Stimulated activated CD4-positive, alpha-beta T cell treated with anti-CD3 and anti-CD28 coated beads, TNF-alpha, amount 100 ng/mL, for 4 hours (primary cell): ENCODE measurements at regions not wholly inside any gene's neighbourhood (a gene's known extent, or its start where the extent isn't known, plus 50 kb on each side); places are given as distances from the start of the nearest gene placed in this dataset.
"Not testable (repeated sequence)": the region's sequence is repeated elsewhere in the genome, so short reads cannot be mapped to it uniquely, and the experiment has no call there.

Experiments used
- DNase-seq, 3 experiments: peaks; one replicate each; pipeline ENCODE4 v3.0.0-alpha.2; 2020; ENCODE audit warnings: low read depth in 3 of 3

DNA sequence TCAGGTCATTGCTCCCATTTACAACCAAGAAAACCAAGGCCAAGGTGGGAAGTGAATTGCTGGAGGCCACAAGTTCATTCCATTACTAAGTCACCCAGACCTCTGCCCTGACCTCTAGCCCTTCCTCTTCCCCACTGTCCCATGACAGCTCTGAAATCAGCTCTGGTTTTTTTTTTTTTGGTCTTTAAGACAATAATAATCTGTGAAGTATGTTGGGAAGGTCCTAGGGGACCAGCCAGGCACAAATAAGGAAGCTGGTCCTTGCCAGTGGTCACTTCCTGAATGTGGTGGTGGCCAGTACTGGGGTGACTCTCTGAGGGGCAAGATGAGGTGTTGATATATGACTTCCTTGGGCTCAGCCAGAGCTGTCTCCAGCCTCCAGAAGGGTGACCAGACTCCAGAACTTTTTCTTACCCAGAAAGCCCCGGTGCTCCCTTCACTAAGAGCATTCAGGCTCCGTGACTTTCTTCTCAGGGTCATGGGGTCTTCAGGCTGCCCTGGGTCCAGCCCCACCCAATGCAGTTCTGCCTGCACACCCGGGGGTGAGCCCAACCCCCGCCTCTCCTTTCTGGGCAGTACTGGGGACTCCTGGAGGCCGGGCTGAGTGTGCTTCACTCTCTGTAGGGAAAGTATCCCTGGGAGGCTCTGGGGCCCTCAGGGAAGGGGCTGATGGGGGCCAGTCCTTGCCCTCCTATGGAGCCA is 159.6 kb downstream of the PTPRU start:
- DNase-seq, result no peak

DNA sequence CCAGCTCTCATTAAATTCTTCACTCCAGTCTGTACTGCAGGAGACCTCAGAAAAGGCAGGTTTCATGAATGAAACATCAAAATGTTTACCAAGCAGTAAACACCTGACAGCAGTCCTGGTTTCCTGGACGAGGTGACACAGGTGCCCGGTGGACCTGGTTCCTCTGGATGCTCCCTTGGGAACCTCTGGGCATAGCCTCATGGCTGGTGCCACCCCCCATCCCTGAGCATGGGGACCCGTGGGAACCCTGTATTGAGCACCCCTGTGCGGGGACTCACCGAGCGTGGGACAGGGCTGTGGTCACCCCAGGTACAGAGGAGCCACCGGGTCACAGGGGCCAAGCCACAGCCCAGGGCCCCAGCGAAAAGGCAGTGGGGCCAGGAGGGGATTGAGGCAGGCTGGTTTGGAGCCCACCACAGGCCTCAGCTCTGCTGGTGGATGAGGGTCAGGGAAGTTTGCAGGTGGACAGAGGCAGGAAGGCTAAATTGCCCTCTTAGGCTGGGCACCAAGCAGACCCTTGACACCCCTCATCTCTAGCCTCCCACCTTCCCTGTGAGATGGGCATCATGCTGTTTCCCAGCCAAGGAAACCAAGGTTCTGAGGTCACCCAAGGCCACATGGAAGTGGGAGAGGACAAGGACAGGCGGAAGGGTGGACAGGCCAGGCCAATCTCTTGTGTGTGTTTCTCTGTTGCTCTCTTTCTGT is 158.4 kb downstream of the PTPRU start:
- no peak for DNase-seq

DNA sequence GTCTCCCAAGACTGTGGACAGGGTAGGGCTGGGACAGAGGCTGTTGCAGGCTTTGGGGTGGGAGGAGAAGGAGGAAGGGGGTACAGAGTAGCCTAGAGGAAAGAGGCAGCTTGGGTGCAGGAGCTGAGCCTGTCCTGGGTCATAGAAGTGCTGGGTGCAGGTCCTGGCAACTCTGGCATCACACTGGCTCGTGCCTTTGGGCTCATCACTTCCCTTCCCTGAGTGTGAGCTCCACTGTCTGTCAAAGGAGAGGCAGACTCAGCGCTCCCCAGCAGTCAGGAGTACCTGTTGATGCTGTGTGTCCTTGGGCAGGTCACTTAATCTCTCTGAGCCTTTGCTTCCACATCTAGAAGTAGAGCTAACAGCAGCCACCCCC is 157.1 kb downstream of the PTPRU start:
- DNase-seq, result no peak

DNA sequence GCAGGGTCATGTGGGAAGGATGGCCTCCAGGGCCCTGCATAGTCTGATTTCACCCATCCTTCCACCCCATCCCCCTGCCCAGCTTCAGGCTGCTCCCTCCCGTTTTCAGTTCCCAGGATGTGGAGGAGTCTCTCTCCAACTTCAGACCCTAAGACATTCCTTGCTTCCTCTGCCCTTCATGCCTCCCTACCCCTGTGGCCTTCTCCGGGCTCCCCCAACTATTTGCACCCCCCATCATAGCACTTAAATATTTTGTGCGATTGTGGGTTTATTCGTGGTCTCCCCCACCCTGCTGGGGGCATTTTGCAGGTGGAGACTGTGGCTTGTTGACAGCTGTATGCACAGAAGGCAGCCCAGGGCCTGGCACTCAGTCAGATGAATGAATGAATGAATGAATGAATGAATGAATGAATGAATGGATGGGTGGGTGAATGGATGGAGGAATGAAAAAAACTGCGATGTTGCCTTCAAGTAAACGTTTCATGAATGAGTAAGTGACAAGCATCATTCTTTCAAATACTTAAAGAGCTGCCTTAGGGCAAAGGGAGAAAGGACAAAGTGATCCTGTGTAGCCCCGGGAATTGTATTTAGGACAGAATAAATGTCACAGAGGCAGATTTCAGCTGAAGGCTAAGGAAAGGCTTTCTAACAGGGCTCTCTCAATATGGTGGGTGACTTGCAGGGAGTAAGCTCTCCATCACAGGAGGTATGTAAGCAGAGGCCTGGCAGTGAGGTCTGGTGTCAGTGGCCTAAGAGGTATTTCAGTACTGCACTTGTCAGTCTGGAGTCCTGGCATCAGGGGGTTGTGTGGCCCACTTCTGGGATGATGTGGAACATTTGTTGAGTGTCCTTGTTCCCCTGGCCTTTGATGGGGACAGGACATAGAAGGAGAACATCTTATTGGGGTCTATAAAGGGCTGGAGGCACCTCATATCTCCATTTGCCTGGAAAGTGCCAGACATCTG is 156.4 kb downstream of the PTPRU start:
- no peak for DNase-seq

DNA sequence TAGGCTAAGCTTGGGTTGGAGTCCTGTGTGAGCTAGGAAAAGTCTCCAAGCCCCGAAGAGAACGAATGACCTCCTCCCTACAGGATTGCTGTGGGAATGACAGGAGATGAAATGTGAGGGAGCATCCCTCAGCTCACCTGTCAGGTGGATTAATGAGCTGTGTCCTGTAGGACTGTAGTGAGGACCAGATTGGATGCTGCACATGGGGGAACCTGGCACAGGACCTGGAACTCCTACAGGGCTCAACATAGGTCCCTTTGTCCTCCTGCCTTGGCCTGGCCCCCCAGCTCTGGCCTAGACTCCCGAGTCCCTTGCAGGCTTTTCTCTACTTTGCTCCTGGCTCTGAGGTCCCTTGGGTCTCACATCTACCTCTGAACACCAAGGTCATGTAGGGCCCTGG is 155.7 kb downstream of the PTPRU start:
- no peak for DNase-seq

DNA sequence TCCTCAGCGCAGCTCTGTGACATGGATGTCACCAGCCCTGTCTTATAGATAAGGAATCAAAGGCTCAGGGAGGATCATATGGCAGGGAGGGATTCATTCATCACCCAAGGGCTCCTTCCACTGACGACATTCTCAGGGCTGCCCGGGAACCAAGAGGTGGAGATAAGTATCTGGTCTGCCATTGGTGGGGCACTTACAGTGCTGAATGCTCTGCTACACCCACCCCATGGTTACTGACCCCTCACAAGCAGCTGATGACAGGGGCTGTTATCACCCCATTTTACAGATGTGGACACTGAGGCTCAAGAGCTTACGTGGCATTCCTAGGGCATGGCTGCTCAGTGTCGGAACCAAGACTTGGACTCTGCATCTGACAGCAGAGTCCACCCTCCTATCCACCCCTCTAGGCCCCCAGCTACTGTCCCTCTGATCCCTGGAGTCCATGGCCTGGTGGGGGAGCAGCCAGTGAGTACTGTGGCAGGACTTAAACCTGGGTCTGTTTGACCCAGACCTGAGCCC is 155.1 kb downstream of the PTPRU start:
- DNase-seq, result no peak

DNA sequence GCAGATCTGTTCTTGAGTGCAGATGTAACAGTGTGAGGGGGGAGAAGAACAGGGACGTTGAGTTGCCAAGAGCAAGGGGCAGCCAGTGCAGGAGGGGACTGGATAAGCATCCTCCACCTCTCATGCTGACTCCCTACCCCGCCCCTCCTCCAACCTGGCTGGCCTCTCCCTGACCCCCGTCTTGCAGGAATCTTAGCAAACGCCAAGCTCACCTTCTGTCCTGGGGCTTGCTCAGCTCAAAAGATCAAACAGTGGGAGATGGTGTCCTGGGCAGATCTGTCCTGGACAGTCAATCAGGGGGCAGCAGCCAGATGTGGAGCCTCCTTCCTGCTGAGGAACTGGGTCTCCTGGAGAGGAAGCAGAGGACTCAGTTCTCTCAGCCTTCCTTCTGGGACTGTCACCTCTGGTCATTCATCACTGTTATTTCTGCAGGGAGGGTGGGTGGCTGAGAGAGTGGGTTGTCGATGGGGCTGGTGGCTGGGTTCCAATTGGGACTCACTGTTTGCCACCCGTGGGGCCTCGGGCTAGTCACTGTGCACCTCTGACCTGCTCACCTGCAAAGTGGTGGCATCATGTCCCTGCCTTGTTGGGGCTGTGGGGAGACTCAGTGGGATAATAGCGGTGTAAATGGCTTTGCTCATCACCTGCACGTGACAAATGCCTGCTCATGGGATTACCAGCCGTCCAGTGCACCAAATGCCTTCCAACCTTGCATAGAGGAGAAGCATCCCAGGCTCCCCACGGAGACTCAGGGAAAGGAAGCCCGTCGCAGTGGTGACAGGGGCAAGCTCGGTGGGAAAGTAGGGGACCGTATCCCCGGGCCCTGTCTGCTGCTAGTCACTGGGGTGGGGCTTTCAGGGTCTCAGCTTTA is 154.4 kb downstream of the PTPRU start:
- DNase-seq, result no peak

DNA sequence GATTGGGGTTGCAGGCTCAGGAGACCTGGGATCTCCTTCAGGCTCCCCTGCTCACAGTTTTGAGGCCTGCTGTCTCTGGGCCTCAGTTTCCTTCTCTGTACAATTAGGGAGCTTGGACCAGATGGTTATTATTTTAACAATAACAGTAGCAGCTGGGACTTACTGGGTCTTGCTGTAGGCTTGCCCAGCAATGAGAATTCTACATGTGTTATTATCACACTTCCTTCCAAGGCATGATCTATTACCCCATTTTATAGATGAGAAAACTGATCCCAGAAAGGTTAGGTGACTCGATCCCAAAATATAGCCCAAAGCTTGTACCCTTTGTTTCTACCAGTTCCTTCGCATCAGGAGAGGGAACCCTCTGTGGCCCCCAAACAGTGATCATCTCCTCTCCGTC is 153.8 kb downstream of the PTPRU start:
- DNase-seq, result no peak

DNA sequence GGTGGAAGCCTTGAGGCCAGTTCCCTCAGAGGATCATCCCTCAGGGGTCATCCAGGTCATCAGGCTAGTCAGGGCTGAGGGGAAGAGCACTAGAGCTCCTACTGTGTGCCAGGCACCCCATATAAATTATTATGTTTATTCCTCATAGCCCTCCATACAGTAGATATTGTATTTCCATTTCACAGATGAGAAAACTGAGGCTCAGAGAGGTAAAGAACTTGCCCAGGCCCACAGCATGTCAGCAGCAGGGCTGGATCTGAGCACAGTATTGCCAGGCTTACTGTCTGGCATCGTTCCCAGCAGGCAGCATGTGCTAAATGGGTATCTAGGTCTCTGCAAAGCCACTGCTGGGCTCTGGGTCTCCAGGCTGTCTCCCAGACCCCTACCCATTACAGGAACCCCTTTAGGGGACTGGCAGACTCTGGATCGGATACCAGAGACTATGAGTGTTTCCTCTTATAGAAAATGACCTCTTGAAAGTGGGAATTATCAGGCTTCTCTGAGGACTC is 153.3 kb downstream of the PTPRU start:
- no peak for DNase-seq

DNA sequence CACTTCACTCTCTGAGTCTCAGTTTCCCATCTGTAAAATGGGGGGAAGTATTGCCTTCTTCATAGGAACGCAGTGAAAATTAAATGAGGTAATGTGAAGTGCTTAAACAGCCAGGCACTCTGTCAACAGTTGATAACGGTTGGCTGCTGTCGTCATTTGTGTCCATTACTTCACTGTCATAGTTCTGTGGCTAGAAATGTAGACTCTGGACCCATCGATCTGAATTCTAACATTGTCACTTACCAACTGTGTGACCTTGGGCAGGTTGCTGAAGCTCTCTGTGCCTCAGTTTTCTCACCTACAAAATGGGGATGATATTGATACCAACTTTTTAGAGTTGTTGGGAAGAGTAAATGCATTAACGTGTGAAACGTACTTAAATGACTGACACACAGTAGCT is 152.6 kb downstream of the PTPRU start:
- DNase-seq, result no peak

DNA sequence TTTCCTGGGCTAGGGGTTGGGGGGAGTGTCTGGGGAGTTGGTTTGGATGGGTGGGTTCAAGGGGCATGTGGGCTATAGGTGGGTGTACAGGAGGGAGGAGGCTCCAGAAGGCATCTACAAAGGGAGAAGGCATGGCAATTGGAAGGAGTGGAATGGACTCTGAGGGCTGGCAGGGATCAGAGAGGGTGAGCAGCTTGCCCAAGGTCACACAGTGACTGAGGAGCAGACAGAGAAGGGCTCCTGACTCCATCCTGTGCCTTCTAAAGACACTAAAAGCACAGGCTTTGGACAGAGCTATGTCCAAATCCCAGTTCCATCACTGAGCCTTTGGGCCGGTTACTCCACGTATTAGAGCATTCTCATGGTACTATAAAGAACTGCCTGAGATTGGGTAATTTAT is 151.8 kb downstream of the PTPRU start:
- no peak for DNase-seq

DNA sequence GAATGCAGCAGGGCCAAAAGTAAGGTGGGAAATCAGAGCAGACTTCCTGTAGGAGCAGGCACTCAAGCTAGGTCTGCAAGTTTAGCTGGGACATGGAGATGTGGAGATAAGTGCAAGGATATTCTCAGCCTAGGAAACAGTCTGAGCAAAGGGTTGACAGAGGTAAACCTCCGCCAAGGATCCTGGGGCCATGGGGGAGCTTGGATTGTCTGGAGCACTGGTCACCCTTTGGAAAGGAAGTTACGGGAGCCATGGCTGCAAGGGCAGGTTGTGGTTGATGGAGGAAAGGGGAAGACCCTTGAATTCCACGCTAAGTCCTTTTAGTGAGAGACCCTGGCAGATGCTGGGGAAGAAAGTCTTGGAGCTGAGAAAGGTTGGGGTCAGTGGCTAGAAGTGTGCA is 150.9 kb downstream of the PTPRU start:
- no peak for DNase-seq

DNA sequence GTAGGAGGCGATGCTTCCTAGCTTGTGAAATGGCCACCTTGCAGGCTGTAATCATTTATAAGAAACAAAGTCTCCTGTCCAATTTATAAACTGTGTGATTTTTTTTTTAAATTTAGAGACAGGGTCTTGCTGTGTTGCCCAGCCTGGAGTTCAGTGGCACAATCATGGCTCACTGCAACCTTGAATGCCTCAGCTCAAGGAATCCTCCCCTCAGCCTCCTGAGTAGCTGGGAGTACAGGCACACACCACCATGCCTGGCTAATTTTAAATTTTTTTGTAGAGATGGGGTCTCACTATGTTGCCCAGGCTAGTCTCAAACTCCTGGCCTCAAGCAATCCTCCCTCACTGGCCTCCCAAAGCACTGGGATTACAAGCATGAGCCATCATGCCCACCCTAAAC is 150.1 kb downstream of the PTPRU start:
- not testable (repeated sequence) for DNase-seq

DNA sequence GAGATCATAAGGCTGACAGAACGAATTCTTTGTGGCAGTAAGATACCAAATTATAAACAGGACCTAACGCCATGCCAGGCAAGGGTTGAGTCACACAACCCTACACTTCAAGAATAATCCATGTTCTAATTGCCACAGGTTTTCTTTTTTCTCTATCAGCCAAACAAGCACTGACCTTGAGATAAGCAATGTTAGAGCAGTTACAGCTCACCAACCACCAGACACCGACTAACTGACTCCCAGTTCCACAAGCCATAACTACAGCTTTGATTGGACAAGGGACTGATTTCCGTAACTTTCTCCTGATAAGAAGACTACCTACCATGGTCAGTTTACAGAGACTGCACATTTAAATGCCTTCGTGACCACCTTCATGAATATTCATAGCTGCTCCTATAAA is 149.6 kb downstream of the PTPRU start:
- no peak for DNase-seq

DNA sequence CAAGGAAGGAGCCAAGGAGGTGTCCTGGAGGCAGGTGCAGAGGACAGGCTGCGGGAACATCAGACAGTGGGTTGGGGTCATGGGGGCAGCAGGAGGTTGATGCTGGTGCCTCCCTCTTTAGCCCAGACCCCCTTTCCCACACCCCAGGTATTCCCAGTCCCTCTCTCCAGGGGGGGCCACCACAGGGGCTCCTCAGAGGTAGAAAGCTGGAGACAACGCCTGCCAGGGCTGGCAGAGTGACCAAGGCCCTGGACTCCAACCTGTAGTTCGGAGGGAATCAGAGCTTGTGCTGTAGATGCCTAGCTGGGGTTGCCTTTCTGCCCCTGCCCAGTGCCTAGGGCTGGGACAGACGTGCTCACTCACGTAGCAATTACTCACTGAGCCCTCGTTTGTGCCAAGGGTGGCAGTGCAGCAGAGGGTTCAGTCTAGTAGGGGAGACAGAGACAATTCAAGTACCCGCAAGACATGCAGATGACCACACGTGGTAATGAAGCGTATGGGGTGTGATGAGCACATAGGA is 148.2 kb downstream of the PTPRU start:
- DNase-seq, result no peak

DNA sequence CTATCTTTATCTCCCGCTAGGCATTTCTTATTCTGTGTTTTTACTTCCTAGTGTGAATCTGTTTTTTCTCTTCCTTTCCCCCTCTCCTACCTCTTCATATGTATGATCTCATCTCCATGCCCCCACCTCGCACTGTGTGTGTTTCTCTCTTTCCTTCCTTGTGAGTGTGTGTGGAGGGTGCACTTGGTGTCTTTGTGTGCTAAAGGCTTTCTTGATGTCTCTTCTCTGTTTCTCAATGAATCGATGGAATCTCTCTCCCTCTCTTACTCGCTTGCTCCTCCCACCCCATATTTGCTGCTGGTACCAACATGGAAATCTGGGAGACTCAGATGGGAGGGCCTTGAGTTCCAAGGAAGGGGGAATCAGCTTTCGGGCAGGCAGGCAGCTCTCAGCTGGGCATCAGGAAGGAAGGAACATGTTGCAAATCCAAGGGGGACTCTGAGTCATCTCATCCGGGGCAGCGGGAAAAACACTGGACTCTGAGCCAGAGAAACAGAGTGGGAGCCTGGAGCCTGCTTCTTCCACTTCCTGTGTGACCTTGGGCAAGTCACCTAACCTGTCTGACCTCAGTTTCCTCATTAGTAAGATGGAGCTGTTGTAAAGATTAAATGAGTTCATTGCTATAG is 147.5 kb downstream of the PTPRU start:
- DNase-seq, result no peak

DNA sequence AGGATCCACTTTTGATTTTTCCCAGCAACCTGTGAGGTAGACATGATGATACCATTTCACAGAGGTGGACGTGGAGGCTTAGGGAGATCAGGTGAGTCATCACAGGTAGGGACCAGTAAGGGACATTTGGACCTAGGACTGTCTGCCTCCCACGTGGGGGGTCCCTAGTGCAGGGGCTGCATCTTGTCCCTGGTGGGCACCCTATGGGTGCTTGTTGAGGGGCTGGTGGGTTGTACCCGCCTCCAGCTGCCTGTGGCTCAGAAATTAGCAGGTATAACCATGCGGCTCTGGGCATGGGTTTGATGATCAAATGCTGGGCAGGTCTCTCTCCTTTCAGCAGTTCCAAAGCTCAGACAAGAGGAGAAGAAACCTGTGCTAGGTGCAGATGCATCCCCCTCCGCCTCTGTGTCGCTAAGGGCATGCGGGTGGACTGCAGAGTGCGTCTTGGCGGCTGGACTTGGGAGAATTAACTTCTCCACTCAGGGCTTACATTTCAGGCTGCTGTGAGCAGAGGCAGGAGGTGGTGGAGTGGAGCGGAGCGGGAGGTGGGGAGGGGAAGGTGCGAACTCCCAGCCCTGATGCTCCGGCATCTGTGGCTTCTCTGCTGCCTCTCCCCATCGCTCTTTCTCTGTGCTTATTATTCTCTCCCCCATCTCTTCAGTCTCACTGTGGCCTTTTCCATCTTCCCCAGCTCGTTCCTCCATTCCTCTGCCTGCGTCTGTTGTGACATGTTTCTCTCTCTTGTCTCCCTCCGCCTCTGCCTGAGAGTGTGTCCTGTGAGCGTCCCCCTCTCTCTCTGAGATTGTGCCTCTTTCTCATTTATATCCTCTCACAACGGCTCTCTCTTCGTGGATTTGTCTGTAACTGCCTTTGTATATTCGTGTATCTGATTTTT is 146.8 kb downstream of the PTPRU start:
- no peak for DNase-seq

DNA sequence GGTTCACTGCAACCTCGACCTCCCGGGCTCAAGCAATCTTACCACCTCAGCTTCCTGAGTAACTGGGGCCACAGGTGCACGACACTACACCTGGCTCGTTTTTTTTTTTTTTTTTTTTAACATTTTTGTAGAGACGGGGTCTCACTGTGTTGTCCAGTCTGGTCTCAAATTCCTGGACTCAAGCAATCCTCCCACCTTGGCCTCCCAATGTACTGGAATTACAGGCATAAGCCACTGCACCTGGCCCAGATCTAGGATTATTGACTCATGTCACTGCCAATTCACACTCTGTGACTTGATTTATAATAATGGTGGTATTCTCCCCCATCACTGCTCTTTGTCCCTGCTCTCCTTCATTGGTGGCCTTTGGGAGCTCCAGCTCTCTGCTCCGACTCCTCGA is 145.1 kb downstream of the PTPRU start:
- no peak for DNase-seq

DNA sequence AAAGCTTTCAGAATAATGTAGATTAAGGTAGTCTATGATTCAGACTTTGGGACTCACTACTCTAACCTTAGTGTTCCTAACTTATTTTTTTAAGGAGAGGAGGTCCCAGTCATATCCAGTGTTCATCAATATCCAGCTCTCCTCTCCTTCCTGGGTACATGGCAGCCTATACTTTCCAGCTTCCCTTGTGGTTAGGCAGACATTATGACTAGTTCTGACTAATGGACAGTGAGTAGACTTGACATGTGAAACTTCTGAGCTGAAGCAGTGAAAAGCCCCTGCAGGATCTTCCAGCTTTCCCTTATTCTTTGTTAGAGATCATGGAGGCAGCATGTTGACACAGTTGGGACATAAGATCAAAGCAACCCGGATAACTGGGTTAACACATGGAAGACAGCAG is 144.2 kb downstream of the PTPRU start:
- no peak for DNase-seq
